HG02763 (cell line): ENCODE measurements at regions not wholly inside any gene's neighbourhood (a gene's known extent, or its start where the extent isn't known, plus 50 kb on each side); places are given as distances from the start of the nearest gene placed in this dataset.
"Not testable (repeated sequence)": the region's sequence is repeated elsewhere in the genome, so short reads cannot be mapped to it uniquely, and the experiment has no call there.

Experiments used
- ATAC-seq: cut with Tn5 transposase; IDR thresholded peaks from one replicate; pipeline ENCODE4 v1.9.1; 2021; ENCODE audit warnings: mild to moderate bottlenecking, moderate library complexity; ENCODE audit not compliant: unreplicated experiment

GRCh38 chr20:19867940-19868371, 109.9 kb downstream of the RIN2 start:
- ATAC-seq: no peak

GRCh38 chr20:19868441-19868840, 110.4 kb downstream of the RIN2 start:
- ATAC-seq: no peak

GRCh38 chr20:19872001-19872400, 113.9 kb downstream of the RIN2 start:
- ATAC-seq: no peak

GRCh38 chr20:19874040-19874727, 116.1 kb downstream of the RIN2 start:
- no peak for ATAC-seq

GRCh38 chr20:19875376-19876221, 117.5 kb downstream of the RIN2 start:
- no peak for ATAC-seq

- no peak for ATAC-seq
Observed at GRCh38 chr20:19876828-19877460, 118.9 kb downstream of the RIN2 start.

- ATAC-seq: not testable (repeated sequence)
Observed at GRCh38 chr20:19879874-19880255, 121.8 kb downstream of the RIN2 start.

- ATAC-seq: no peak
Observed at GRCh38 chr20:19880256-19881079, 122.4 kb downstream of the RIN2 start.

- ATAC-seq: no peak
Observed at GRCh38 chr20:19881080-19881840, 123.2 kb downstream of the RIN2 start.

- ATAC-seq: no peak
Observed at GRCh38 chr20:19881990-19882389, 123.9 kb downstream of the RIN2 start.

GRCh38 chr20:19882446-19882845, 124.4 kb downstream of the RIN2 start:
- no peak for ATAC-seq

GRCh38 chr20:19883501-19883900, 125.4 kb downstream of the RIN2 start:
- no peak for ATAC-seq

- ATAC-seq: no peak
Observed at GRCh38 chr20:19885594-19885938, 127.5 kb downstream of the RIN2 start.

- no peak for ATAC-seq
Observed at GRCh38 chr20:19885939-19886660, 128.0 kb downstream of the RIN2 start.

- no peak for ATAC-seq
Observed at GRCh38 chr20:19886661-19887288, 128.7 kb downstream of the RIN2 start.

- ATAC-seq: no peak
Observed at GRCh38 chr20:19887556-19888268, 129.4 kb upstream of the NAA20 start.

GRCh38 chr20:19888269-19888671, 128.9 kb upstream of the NAA20 start:
- no peak for ATAC-seq
